Loucy (cell line): ENCODE measurements at regions not wholly inside any gene's neighbourhood (a gene's known extent, or its start where the extent isn't known, plus 50 kb on each side); places are given as distances from the start of the nearest gene placed in this dataset.

Experiments used
- EZH2phosphoT487 ChIP-seq: fragments of 200-600 bp; IDR thresholded peaks from 2 replicates; pipeline ENCODE4 v1.6.1; 2018; ENCODE audit warnings: antibody characterized with exemption, mild to moderate bottlenecking, moderate library complexity, borderline replicate concordance
- TF ChIP-seq, protein P1 (sequence below): fragments of 200-600 bp; sonication (generic); conservative IDR thresholded peaks from 2 replicates; pipeline ENCODE4 v1.5.1; 2014; ENCODE audit warnings: mild to moderate bottlenecking, antibody characterized with exemption, low read length

DNA sequence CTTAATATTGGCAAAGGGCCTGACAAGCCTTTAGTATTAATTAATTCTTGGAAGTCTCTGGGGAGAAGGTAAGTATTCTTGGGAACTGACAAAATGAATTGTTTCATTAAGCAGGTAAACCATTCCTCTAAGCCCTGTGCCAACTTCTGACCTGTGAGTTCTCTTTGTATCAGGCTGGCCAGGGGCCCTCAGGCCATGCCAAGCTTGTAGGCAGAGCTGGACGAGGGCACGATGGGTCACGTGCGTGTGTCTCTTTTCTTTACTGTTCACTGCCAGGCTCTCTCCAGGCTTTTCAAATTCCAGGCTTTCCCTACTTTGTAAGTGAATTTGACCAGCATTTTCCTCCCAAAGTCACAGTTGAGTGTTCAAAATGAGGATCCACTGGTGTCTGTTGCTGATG is 112.4 kb downstream of the NRN1 start:
- TF ChIP-seq, protein P1, sequence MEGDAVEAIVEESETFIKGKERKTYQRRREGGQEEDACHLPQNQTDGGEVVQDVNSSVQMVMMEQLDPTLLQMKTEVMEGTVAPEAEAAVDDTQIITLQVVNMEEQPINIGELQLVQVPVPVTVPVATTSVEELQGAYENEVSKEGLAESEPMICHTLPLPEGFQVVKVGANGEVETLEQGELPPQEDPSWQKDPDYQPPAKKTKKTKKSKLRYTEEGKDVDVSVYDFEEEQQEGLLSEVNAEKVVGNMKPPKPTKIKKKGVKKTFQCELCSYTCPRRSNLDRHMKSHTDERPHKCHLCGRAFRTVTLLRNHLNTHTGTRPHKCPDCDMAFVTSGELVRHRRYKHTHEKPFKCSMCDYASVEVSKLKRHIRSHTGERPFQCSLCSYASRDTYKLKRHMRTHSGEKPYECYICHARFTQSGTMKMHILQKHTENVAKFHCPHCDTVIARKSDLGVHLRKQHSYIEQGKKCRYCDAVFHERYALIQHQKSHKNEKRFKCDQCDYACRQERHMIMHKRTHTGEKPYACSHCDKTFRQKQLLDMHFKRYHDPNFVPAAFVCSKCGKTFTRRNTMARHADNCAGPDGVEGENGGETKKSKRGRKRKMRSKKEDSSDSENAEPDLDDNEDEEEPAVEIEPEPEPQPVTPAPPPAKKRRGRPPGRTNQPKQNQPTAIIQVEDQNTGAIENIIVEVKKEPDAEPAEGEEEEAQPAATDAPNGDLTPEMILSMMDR: no peak
- TF ChIP-seq EZH2phosphoT487: no peak
